ENCODE measurements at regions not wholly inside any gene's neighbourhood (a gene's known extent, or its start where the extent isn't known, plus 50 kb on each side); places are given as distances from the start of the nearest gene placed in this dataset.

DNA sequence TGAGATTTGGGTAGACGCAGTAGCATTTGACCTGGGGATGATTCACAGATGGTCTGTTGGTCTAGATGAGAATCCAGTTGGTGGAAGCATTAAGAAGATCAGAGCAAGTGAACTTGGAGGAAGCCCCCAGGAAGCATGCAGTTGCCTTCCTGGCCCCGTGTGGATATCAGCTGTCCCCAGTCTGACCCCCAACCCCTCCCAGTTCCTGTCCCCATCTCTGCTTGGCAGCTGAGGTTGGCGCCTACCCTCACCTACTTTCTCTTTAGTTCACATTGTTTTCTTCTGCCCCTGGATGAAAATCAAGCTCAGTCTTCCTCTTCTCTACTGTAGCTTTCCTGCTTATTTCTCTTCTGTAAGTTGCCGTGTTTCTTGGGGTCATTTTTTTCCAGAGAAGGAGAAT is 227.9 kb downstream of the GATA3 start:
- no peak overlapping the region for H3K27ac ChIP-seq (ENCODE audit: insufficient read depth, low read depth, low read length)
- TF ChIP-seq JUN (IDR thresholded peaks at IDR 0.05; ENCODE audit: borderline replicate concordance, insufficient read depth, insufficient read length, low read depth) (no peak), EZH2 (IDR thresholded peaks at IDR 0.05; ENCODE audit: borderline replicate concordance, low read depth, low read length, severe bottlenecking) (no peak), FOS (IDR thresholded peaks at IDR 0.05; ENCODE audit: borderline replicate concordance, insufficient read depth, low read length) (no peak), MYC (IDR thresholded peaks at IDR 0.05; ENCODE audit: low read depth, low read length) (no peak), GATA2 (IDR thresholded peaks at IDR 0.05; ENCODE audit: insufficient read depth, insufficient read length, low read depth, low read length) (no peak), POLR2A (IDR thresholded peaks at IDR 0.05; ENCODE audit: low read depth, low read length) (no peak), POLR2AphosphoS5 (IDR thresholded peaks at IDR 0.05; ENCODE audit: insufficient read depth, low read depth, low read length) (no peak)
- TF ChIP-seq, protein P1, sequence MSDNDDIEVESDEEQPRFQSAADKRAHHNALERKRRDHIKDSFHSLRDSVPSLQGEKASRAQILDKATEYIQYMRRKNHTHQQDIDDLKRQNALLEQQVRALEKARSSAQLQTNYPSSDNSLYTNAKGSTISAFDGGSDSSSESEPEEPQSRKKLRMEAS (IDR thresholded peaks at IDR 0.05; ENCODE audit: insufficient read depth, insufficient read length) = no peak
- TF ChIP-seq, protein P2, sequence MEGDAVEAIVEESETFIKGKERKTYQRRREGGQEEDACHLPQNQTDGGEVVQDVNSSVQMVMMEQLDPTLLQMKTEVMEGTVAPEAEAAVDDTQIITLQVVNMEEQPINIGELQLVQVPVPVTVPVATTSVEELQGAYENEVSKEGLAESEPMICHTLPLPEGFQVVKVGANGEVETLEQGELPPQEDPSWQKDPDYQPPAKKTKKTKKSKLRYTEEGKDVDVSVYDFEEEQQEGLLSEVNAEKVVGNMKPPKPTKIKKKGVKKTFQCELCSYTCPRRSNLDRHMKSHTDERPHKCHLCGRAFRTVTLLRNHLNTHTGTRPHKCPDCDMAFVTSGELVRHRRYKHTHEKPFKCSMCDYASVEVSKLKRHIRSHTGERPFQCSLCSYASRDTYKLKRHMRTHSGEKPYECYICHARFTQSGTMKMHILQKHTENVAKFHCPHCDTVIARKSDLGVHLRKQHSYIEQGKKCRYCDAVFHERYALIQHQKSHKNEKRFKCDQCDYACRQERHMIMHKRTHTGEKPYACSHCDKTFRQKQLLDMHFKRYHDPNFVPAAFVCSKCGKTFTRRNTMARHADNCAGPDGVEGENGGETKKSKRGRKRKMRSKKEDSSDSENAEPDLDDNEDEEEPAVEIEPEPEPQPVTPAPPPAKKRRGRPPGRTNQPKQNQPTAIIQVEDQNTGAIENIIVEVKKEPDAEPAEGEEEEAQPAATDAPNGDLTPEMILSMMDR (IDR thresholded peaks at IDR 0.05; ENCODE audit: extremely low read depth in 1 of 2, insufficient read depth in 1 of 2, low read depth in 1 of 2, low read length in 2 of 2) = no peak
- H4K20me1 ChIP-seq (replicated peaks; ENCODE audit: control insufficient read depth, extremely low read depth, insufficient read depth, low read length) = no peaks in the 10 kb centered on the region
- DNase-seq (ENCODE audit: low read depth, low spot score) (no peak), FAIRE-seq (no peak)
- H3K4me1 ChIP-seq (ENCODE audit: control insufficient read depth, extremely low read depth, insufficient read depth, low read length) = no peaks in the 10 kb centered on the region
- no peak overlapping the region for H3K4me3 ChIP-seq (replicated peaks in 1 of 3; ENCODE audit: insufficient read depth in 1 of 3, low read depth in 1 of 3, low read length in 3 of 3)
- peaks cover 0 to 5% of the 10 kb centered on the region in 2 experiments for H3K27me3 ChIP-seq (ENCODE audit: control insufficient read depth in 2 of 2, insufficient read depth in 2 of 2, low read length in 2 of 2)
- H3K9me3 ChIP-seq (replicated peaks; ENCODE audit: control insufficient read depth, insufficient read depth, low read length) = no peaks in the 10 kb centered on the region
- H2AFZ ChIP-seq (ENCODE audit: low read depth, low read length) = no peak overlapping the region
- H3K9ac ChIP-seq (replicated peaks; ENCODE audit: extremely low read depth, insufficient read depth, low read length) = no peak overlapping the region
- dilution Hi-C loops (cut with MboI; ENCODE audit: extremely low pct_ligation_motif_present, low sequenced_read_pairs) = no loop called here
- CTCF ChIA-PET = no interaction called here
- no peak overlapping the region for H3K4me2 ChIP-seq (ENCODE audit: insufficient read depth, low read length)
- H3K9me1 ChIP-seq (replicated peaks; ENCODE audit: control insufficient read depth, extremely low read depth, insufficient read depth, low read length) = no peaks in the 10 kb centered on the region
- BruUV-seq (replicated peaks) = no TSS peak
- H3K36me3 ChIP-seq (ENCODE audit: control insufficient read depth in 2 of 2, extremely low read depth in 1 of 2, insufficient read depth in 2 of 2, low read length in 2 of 2) = no peaks in the 10 kb centered on the region
- POLR2A ChIA-PET = no interaction called here
- H3K79me2 ChIP-seq (ENCODE audit: control insufficient read depth, insufficient read depth, low read length) = no peaks in the 10 kb centered on the region
- intact Hi-C loops (cut with micrococcal nuclease) = no loop called here

Data from endothelial cell of umbilical vein (primary cell).